ENCODE measurements at regions not wholly inside any gene's neighbourhood (a gene's known extent, or its start where the extent isn't known, plus 50 kb on each side); places are given as distances from the start of the nearest gene placed in this dataset.
"Not testable (repeated sequence)": the region's sequence is repeated elsewhere in the genome, so short reads cannot be mapped to it uniquely, and the experiment has no call there.

DNA sequence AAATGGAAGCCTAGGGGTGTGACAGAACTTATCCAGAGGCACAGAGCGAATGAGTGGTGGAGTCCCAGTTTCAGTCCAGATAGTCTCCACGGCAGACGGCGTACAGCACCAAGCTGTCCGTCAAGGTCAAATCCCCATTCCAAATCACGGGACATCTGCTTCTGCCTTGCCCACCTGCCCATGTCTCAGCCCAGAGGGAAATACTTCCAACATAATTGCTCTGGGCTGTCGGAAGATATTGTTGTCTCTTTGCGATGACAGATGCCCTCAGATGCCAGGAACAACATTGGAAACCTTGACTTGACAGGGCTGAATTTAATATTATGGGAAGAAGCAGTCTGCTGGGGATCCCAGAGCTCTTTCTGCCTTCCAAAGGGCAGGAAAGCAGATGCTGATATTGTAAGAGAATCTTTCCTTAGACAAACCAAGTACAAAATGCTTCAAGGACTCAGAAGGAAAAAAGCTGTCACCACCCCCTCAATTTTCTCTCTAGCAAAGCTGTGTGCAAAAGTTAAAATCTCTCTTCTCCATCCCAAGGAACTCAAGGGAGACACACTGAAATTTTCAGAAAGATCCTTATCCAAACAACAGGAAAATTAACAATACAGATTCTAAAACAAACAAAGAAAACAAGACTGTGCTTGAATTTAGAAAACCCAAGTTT is 364.0 kb downstream of the LRATD1 start:
- no peak for DNase-seq

- no peak for DNase-seq
Observed at GRCh38 chr2:14998546-14998945, 366.0 kb downstream of the LRATD1 start.

- no peak for DNase-seq
Observed at GRCh38 chr2:14999114-14999661, 366.7 kb downstream of the LRATD1 start.

DNA sequence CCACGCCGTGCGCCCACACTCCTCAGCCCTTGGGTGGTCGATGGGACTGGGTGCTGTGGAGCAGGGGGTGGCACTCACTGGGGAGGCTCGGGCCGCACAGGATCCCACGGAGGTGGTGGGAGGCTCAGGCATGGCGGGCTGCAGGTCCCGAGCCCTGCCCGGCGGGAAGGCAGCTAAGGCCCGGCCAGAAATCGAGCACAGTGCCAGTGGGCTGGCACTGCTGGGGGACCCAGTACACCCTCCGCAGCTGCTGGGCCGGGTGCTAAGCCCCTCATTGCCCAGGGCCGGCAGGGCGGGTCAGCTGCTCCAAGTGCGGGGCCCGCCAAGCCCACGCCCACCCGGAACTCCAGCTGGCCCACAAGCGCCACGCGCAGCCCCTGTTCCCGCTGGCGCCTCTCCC is 370.0 kb downstream of the LRATD1 start:
- DNase-seq, result not testable (repeated sequence)

DNA sequence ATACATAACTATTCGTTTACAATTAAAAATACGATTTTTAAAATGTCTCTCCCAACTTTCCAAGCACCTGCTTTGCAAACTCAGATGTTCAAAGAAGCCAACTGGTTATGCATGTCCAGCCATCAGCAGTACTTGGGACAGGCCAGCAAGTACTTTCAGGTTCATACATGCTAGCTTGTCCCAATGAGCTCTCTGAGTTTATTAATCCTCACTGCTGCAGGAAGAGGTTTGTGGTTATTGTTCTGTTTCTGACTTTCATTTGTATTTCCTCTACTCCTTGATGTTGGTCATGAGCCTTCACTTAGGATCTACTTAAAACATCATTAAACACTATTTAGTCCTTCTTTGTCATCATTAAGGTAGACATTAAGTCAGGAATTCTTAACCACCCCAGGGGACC is 374.1 kb downstream of the LRATD1 start:
- no peak for DNase-seq

GRCh38 chr2:15009681-15010080 is 377.2 kb downstream of the LRATD1 start:
- DNase-seq, result no peak

DNA sequence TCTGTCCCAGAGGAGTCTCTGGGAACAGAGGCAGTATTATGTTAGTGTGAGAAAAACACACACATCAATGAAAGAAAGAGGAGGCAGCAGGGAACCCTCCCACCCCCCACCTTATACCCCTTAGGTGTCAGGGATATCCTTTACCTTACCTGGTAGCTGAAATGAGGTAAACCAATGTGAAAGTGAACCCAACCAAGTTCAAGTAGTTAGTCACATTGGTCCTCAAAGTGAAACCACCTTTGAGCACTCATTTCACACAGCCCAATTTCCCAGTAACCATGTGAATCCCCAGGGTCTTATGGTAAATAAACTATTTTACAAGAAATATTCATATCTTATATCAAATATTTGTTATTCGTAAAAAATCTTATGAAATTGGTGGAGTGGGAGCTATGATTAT is 377.8 kb downstream of the LRATD1 start:
- no peak for DNase-seq

GRCh38 chr2:15018814-15019213 is 386.3 kb downstream of the LRATD1 start:
- no peak for DNase-seq

- DNase-seq, result no peak
Observed at GRCh38 chr2:15023221-15023620, 390.7 kb downstream of the LRATD1 start.

- no peak for DNase-seq
Observed at GRCh38 chr2:15028406-15028805, 395.9 kb downstream of the LRATD1 start.

DNA sequence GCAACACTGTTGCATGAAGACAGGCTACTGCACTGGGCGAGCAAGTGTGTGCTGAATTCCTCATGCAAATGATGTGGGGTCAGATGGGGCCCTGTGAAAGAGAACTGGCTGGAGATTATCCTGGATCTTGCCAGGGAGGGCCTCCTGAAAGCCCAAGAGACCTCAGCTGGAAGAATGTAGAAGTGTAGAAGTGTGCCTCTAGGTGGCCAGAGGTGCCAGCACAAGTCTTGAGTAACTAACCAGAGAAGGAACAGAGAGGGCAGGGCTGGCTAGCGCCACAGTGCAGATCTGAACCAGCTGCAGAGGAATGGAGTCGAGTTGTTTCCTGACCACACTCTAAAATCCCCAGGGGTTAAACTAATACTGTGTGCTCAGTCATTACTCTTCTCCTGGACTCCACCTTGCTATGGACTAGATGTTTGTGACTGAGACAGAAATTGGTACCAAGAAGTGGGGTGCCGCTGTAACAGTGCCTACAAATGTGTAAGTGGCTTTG is 399.3 kb downstream of the LRATD1 start:
- DNase-seq, result no peak

GRCh38 chr2:15034246-15034645 is 401.7 kb downstream of the LRATD1 start:
- DNase-seq, result no peak

DNA sequence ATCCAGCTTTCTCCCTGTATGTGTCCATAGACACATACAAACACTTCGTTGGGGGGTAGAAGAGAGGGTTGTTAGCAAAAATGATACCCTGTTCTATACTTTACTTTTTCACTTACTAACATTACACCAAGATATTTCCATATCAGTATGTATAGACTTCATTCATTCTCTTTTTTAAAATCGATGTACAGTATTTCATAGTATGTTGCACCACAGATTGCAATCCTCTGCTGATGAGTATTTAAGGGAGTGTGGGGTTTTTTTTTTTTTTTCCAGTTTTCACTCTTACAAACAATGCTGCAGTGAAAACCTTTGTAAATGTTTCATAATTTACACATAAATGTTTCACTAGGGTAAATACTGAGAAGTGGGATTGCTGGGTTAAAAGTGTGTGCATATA is 402.3 kb downstream of the LRATD1 start:
- no peak for DNase-seq

DNA sequence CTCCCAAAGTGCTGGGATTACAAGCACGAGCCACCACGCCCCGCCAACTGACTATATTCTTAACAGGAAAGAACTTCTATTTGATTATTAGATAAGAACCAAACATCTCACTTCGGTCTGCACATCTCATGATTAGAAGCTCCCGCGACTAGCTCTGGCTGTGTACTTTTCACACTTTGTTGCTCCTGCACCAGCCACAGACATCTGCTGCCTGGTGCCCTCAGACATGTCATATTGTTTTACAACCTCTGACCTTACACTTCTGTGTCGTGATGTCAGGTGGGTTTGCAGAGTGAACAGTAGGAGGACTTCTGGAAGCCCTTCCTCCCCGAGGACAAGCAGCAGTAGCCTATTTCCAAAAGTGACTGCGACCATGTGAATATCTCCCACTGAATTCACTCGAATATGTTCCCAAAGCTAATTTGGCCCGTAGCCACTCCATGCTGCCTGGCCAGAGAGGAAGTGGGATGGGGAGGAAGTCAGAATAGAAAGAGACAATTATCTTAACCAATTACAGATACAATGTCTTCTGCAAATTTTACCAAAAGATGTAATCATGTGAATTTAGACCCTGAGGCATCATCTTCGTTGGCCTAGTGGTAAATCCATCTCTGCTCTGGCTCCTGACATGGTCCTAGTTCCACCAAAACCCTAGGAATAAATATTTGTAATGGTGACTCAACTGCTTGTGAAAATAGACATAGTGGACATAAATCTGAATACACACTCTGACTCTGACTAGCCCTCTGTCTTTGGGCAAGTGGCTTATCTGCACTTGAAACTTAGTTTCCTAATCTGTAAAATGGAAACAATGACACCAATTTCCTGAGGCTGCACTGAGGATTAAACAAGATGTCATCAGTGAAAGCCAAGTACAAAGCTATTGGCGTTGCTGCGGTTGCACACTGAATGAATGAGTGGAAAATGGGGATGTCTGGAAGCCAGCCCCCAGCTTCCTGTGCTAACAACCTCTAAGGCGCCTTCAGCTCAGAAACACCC is 406.1 kb downstream of the LRATD1 start:
- no peak for DNase-seq

DNA sequence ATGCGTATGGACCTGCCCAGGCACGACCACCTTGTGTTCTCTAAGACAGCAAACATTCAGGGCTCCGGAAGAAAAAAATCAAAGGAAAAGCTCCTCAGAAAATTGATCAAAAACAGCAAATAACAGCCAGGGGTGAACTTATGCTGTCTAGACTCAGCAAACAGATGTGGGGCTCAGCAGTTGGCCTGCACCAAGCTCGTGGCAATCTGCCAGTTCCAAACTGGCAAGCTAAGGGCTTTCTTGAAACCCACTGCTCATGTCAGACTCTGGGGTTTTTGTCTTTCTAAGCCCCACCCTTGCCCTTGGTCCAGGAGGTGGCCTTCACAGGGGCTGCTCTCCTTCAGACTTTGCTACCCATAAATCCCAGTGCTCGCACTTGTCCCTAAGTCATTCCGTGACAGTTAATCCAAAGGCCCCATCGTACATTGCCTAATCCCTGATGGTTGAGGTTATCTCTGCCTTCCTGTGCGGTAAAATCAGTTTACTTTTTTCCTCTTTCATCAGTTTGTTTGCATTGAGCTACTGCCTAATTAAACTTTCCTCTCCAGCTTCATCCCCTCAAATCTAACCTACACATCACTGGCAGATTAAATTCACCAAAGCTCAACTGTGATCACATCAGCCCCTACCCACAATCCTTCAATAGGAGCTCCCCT is 408.0 kb downstream of the LRATD1 start:
- no peak for DNase-seq

GRCh38 chr2:15041429-15041837 is 408.9 kb downstream of the LRATD1 start:
- no peak for DNase-seq

GRCh38 chr2:15042801-15043217 is 410.3 kb downstream of the LRATD1 start:
- no peak for DNase-seq

GRCh38 chr2:15043336-15044058 is 411.0 kb downstream of the LRATD1 start:
- no peak for DNase-seq

GRCh38 chr2:15045054-15045453 is 412.5 kb downstream of the LRATD1 start:
- no peak for DNase-seq

DNA sequence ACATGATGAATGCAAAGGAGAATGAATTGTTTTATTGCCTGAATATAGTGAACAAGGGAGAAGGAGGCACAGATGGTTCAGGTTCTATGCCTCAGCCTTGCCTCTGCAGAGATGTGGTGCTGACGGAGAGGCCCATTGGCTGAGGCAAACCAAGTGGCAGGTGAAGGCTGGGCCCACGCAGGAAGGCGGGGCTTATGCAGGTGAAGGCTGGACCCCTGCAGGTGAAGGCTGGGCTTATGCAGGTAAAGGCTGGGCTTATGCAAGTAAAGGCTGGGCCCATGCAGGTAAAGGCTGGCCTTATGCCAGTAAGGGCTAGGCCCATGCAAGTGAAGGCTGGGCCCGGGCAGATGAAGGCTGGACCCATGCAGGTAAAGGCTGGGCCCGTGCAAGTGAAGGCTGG is 414.7 kb downstream of the LRATD1 start:
- no peak for DNase-seq

DNA sequence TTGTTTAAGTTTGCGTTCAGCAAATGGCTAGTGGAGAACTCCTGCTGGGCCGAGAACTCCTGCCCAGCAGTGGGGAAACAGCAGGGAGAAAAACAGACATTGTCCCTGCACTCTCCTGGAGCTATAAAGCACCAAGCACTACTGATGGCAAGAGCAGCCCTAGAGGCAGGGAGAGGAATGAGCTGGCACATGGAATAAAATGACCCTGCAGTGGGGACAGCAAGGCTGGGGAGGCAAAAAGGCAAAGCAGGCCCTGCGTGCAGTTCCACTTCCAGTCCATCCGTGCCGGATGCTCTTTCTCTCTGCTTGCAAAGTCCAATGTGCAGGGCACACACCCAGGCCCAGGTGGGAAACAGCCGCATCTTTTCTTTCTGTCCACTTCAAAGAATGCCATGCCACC is 415.5 kb downstream of the LRATD1 start:
- no peak for DNase-seq
